H9 (cell line): ENCODE measurements at regions not wholly inside any gene's neighbourhood (a gene's known extent, or its start where the extent isn't known, plus 50 kb on each side); places are given as distances from the start of the nearest gene placed in this dataset.

Experiments
- DNase-seq: peaks from one replicate; pipeline ENCODE4 v3.0.0-alpha.2; 2017
- H2AFZ ChIP-seq: one replicate; pipeline ENCODE4 v1.6.1; 2013; ENCODE audit warnings: mild to moderate bottlenecking, low read length, control low read depth, moderate library complexity
- H2AK5ac ChIP-seq: 2 replicates; pipeline ENCODE4 v1.6.1; 2013; ENCODE audit warnings: low read length, control low read depth, mixed read lengths; ENCODE audit not compliant: insufficient read length
- H2BK120ac ChIP-seq: one replicate; pipeline ENCODE4 v1.6.1; 2013; ENCODE audit warnings: low read depth, mild to moderate bottlenecking, low read length, control low read depth, inconsistent platforms; ENCODE audit not compliant: poor library complexity, severe bottlenecking
- H2BK12ac ChIP-seq: 2 replicates; pipeline ENCODE4 v1.6.1; 2013; ENCODE audit warnings: low read length, control low read depth, mixed read lengths, low read depth; ENCODE audit not compliant: insufficient read length
- H2BK15ac ChIP-seq: 2 replicates; pipeline ENCODE4 v1.6.1; 2013; ENCODE audit warnings: low read depth, low read length, control low read depth
- H2BK20ac ChIP-seq: one replicate; pipeline ENCODE4 v1.6.1; 2013; ENCODE audit warnings: low read depth, mild to moderate bottlenecking, low read length, control low read depth, inconsistent platforms; ENCODE audit not compliant: poor library complexity, severe bottlenecking
- H2BK5ac ChIP-seq: 2 replicates; pipeline ENCODE4 v1.6.1; 2013; ENCODE audit warnings: low read length, control low read depth, mixed read lengths; ENCODE audit not compliant: insufficient read length
- H3K14ac ChIP-seq: 2 replicates; pipeline ENCODE4 v1.6.1; 2013; ENCODE audit warnings: low read length, control low read depth; ENCODE audit not compliant: insufficient read depth
- H3K18ac ChIP-seq: 2 replicates; pipeline ENCODE4 v1.6.1; 2013; ENCODE audit warnings: low read depth, mild to moderate bottlenecking, mixed read lengths, low read length, control low read depth; ENCODE audit not compliant: insufficient read length
- H3K23ac ChIP-seq: 2 replicates; pipeline ENCODE4 v1.6.1; 2013; ENCODE audit warnings: low read length, control low read depth, mixed read lengths, low read depth; ENCODE audit not compliant: insufficient read length
- H3K23me2 ChIP-seq: 2 replicates; pipeline ENCODE4 v1.6.1; 2013; ENCODE audit warnings: low read depth, mild to moderate bottlenecking, mixed read lengths, low read length, control low read depth; ENCODE audit not compliant: insufficient read length, poor library complexity, severe bottlenecking
- H3K27ac ChIP-seq: 2 replicates; pipeline ENCODE4 v1.5.1; 2013; ENCODE audit warnings: low read length, control low read depth, mixed read lengths, low read depth; ENCODE audit not compliant: insufficient read length
- H3K27me3 ChIP-seq: 2 replicates; pipeline ENCODE4 v1.6.1; 2013; ENCODE audit warnings: low read length, control low read depth, inconsistent platforms; ENCODE audit not compliant: insufficient read depth
- H3K4ac ChIP-seq: 2 replicates; pipeline ENCODE4 v1.6.1; 2013; ENCODE audit warnings: low read depth, mild to moderate bottlenecking, control low read depth, inconsistent platforms, low read length, moderate library complexity
- H3K4me1 ChIP-seq: 2 replicates; pipeline ENCODE4 v1.6.1; 2013; ENCODE audit warnings: low read length, control low read depth, inconsistent platforms; ENCODE audit not compliant: insufficient read depth
- H3K4me2 ChIP-seq: 2 replicates; pipeline ENCODE4 v1.6.1; 2013; ENCODE audit warnings: low read length, control low read depth, mixed read lengths; ENCODE audit not compliant: insufficient read length, insufficient read depth
- H3K56ac ChIP-seq: 2 replicates; pipeline ENCODE4 v1.6.1; 2013; ENCODE audit warnings: low read depth, mild to moderate bottlenecking, mixed read lengths, low read length, control low read depth; ENCODE audit not compliant: insufficient read length
- H3K79me1 ChIP-seq: 2 replicates; pipeline ENCODE4 v1.6.1; 2013; ENCODE audit warnings: low read depth, mild to moderate bottlenecking, moderate library complexity, low read length, control low read depth, inconsistent platforms; ENCODE audit not compliant: insufficient read depth, poor library complexity, severe bottlenecking
- H3K79me2 ChIP-seq: 2 replicates; pipeline ENCODE4 v1.6.1; 2013; ENCODE audit warnings: low read length, control low read depth, inconsistent platforms; ENCODE audit not compliant: insufficient read depth
- H3K9ac ChIP-seq: 2 replicates; pipeline ENCODE4 v1.6.1; 2013; ENCODE audit warnings: low read length, control low read depth, mixed read lengths; ENCODE audit not compliant: insufficient read length; ENCODE audit errors: extremely low read depth
- H3K9me3 ChIP-seq: one replicate; pipeline ENCODE4 v1.6.1; 2013; ENCODE audit warnings: low read depth, low read length, inconsistent platforms; ENCODE audit not compliant: control insufficient read depth
- H3T11ph ChIP-seq: one replicate; pipeline ENCODE4 v1.6.1; 2013; ENCODE audit warnings: mild to moderate bottlenecking, low read length, control low read depth, inconsistent platforms
- H4K20me1 ChIP-seq: one replicate; pipeline ENCODE4 v1.6.1; 2013; ENCODE audit not compliant: control insufficient read depth, insufficient read length, insufficient read depth
- H4K5ac ChIP-seq: 2 replicates; pipeline ENCODE4 v1.6.1; 2013; ENCODE audit warnings: low read depth, mild to moderate bottlenecking, mixed read lengths, low read length, control low read depth; ENCODE audit not compliant: insufficient read length
- H4K8ac ChIP-seq: replicated peaks from 2 replicates; pipeline ENCODE4 v1.6.1; 2013; ENCODE audit warnings: low read length, control low read depth, mixed read lengths, low read depth; ENCODE audit not compliant: insufficient read length
- H4K91ac ChIP-seq: 2 replicates; pipeline ENCODE4 v1.6.1; 2013; ENCODE audit warnings: low read depth, mild to moderate bottlenecking, moderate library complexity, mixed read lengths, low read length, control low read depth; ENCODE audit not compliant: insufficient read length
- H3K27ac Mint-ChIP-seq, 3 experiments: 2 replicates in 2 of 3; 3 replicates in 1 of 3; pipeline ENCODE4 v1.8.0; 2020 to 2021; ENCODE audit warnings: mixed read lengths in 3 of 3, mild to moderate bottlenecking in 1 of 3, moderate library complexity in 1 of 3
- H3K27me3 Mint-ChIP-seq: 2 replicates; pipeline ENCODE4 v1.8.0; 2021; ENCODE audit warnings: low read depth, mild to moderate bottlenecking, moderate library complexity, mixed read lengths
- H3K36me3 Mint-ChIP-seq, 3 experiments: 2 replicates in 2 of 3; 3 replicates in 1 of 3; pipeline ENCODE4 v1.8.0; 2020 to 2021; ENCODE audit warnings: low read depth in 3 of 3, mixed read lengths in 3 of 3; ENCODE audit not compliant: insufficient read depth in 1 of 3
- H3K4me1 Mint-ChIP-seq, 2 experiments: 2 replicates each; pipeline ENCODE4 v1.8.0; 2020; ENCODE audit warnings: mixed read lengths in 2 of 2
- H3K4me3 Mint-ChIP-seq, 2 experiments: 2 replicates in 1 of 2; 3 replicates in 1 of 2; pipeline ENCODE4 v1.8.0; 2020 to 2021; ENCODE audit warnings: mild to moderate bottlenecking in 2 of 2, mixed read lengths in 2 of 2, moderate library complexity in 1 of 2
- H3K9me3 Mint-ChIP-seq, 2 experiments: 2 replicates in 1 of 2; 3 replicates in 1 of 2; pipeline ENCODE4 v1.8.0; 2020; ENCODE audit warnings: mild to moderate bottlenecking in 2 of 2, mixed read lengths in 2 of 2, moderate library complexity in 1 of 2
- WGBS: extraction: QIAGEN DNeasy Blood & Tissue Kit; methylation state at CpG from one replicate; pipeline ENCODE4 v1.1.7; 2013; ENCODE audit warnings: missing lambda C conversion rate, low lambda C conversion rate, mixed read lengths; ENCODE audit not compliant: insufficient read length; ENCODE audit errors: extremely low coverage; 5-methylcytosine and 5-hydroxymethylcytosine counted together
- TF ChIP-seq, protein P1 (sequence below): fragments of 200-600 bp; sonication (generic); conservative IDR thresholded peaks from 3 replicates; pipeline ENCODE4 v1.8.0; 2021; ENCODE audit warnings: antibody characterized with exemption, mild to moderate bottlenecking

DNA sequence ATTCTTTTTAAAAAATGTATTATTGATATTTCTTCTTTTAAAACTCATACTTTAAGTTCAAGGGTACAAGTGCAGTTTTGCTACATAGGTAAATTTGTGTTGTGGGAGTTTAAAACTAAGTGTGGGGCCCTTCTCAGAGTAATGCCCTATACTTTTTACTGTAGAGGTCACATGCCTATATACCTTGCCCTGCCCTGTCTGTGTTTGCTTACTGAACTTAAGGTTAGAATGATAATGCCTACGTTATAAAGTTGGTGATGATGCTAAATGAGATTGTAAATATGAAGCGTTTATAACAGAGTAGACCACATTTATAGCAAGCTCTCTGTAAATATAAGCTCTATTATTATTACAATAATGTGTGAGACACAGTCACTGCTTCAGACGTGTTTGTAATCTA lies 261.9 kb downstream of the RASSF9 start:
- no peak overlapping the region for H4K8ac ChIP-seq
- H3K4ac ChIP-seq = no peak overlapping the region
- no peak overlapping the region for H3K18ac ChIP-seq
- no peak overlapping the region for H3K27ac ChIP-seq
- H4K5ac ChIP-seq = no peak overlapping the region
- H2BK20ac ChIP-seq = no peak overlapping the region
- H3K9ac ChIP-seq = no peak overlapping the region
- TF ChIP-seq, protein P1, sequence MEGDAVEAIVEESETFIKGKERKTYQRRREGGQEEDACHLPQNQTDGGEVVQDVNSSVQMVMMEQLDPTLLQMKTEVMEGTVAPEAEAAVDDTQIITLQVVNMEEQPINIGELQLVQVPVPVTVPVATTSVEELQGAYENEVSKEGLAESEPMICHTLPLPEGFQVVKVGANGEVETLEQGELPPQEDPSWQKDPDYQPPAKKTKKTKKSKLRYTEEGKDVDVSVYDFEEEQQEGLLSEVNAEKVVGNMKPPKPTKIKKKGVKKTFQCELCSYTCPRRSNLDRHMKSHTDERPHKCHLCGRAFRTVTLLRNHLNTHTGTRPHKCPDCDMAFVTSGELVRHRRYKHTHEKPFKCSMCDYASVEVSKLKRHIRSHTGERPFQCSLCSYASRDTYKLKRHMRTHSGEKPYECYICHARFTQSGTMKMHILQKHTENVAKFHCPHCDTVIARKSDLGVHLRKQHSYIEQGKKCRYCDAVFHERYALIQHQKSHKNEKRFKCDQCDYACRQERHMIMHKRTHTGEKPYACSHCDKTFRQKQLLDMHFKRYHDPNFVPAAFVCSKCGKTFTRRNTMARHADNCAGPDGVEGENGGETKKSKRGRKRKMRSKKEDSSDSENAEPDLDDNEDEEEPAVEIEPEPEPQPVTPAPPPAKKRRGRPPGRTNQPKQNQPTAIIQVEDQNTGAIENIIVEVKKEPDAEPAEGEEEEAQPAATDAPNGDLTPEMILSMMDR = no peak
- no peak overlapping the region for H2AFZ ChIP-seq
- H3K23me2 ChIP-seq = no peaks in the 10 kb centered on the region
- H3K14ac ChIP-seq = no peak overlapping the region
- H2AK5ac ChIP-seq = no peak overlapping the region
- Mint-ChIP-seq H3K27me3 (no peaks in the 10 kb centered on the region), H3K27ac (no peak overlapping the region), H3K4me1 (peaks cover 9% of the 10 kb centered on the region in 2 experiments; a peak in 3 of 4 replicates), H3K36me3 (no peaks in the 10 kb centered on the region), H3K9me3 (no peaks in the 10 kb centered on the region), H3K4me3 (no peak overlapping the region)
- no peak overlapping the region for H4K91ac ChIP-seq
- no peak overlapping the region for H3K56ac ChIP-seq
- H4K20me1 ChIP-seq = no peaks in the 10 kb centered on the region
- H3K27me3 ChIP-seq = no peaks in the 10 kb centered on the region
- H3T11ph ChIP-seq = no peak overlapping the region
- no peak overlapping the region for H2BK12ac ChIP-seq
- no peaks in the 10 kb centered on the region for H3K4me1 ChIP-seq
- WGBS = no CpG with 5 or more reads among the region's 3 CpGs
- H2BK15ac ChIP-seq = no peak overlapping the region
- H3K79me2 ChIP-seq = no peaks in the 10 kb centered on the region
- no peak for DNase-seq
- no peaks in the 10 kb centered on the region for H3K79me1 ChIP-seq
- H2BK5ac ChIP-seq = no peak overlapping the region
- no peak overlapping the region for H3K4me2 ChIP-seq
- no peak overlapping the region for H2BK120ac ChIP-seq
- no peak overlapping the region for H3K23ac ChIP-seq
- H3K9me3 ChIP-seq = no peaks in the 10 kb centered on the region
